Activated CD4-positive, alpha-beta T cell treated with anti-CD3 and anti-CD28 coated beads, Interleukin-2, amount 50 U/mL, for 48 hours (primary cell): ENCODE measurements at regions not wholly inside any gene's neighbourhood (a gene's known extent, or its start where the extent isn't known, plus 50 kb on each side); places are given as distances from the start of the nearest gene placed in this dataset.
"Not testable (repeated sequence)": the region's sequence is repeated elsewhere in the genome, so short reads cannot be mapped to it uniquely, and the experiment has no call there.

Experiments
- DNase-seq, 2 experiments: peaks; one replicate each; pipeline ENCODE4 v3.0.0-alpha.2; 2020

GRCh38 chr15:44817797-44818196 is 81.5 kb downstream of the TRIM69 start:
- not testable (repeated sequence) for DNase-seq

DNA sequence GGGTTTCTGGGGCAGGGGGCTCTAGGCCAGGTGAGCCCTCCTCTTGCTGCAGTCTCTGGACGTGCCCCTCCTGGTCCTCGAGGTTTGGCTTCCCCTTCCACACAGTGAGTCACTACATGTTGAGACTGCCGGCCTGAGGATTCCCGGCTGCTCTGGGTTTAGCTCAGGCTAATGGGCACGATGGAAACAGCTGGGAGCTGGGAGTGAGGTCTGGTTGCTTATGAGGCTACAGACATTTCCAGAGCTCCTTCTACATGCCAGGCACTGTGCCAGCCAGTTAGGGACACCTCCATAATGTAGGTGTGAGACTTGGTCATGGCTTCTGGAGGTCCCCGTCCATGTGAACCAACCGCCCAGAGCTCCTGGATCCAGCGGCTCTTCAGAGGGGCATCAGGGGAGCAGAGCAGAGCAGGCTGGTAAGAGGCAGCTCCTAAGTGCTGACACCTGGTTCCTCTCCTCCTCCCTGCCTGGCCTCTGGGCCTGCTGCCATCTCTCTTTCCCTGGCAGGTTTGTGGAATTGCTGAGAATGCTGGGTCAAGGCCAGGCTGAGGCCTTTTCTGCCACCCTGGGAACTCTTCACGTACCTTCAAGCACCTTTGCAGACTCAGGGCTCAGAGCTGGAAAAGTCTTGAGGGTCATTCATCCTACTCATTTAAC is 83.1 kb downstream of the TRIM69 start:
- not testable (repeated sequence) for DNase-seq

- not testable (repeated sequence) for DNase-seq
These were observed 84.2 kb downstream of the TRIM69 start for GRCh38 chr15:44820535-44820934.

DNA sequence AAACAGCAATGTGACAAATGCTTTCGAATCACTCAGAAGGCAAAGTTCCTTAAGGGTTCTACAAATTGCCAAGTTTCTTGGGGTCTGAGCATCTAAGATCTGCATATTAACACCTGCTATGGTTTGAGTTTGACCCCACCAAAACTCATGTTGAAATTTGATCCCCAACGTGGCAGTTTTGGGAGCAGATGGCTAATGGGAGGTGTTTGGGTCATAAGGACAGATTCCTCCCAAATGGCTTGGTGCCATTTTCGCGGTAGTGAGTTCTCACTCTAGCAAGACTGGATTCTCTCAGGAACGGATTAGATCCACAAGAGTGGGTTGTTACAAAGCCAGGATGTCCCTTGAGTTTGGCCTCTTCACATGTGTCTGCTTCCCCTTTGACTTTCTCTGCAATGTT is 84.6 kb downstream of the TRIM69 start:
- not testable (repeated sequence) for DNase-seq

- DNase-seq, result not testable (repeated sequence)
These were observed 88.2 kb downstream of the TRIM69 start for GRCh38 chr15:44824277-44825145.

GRCh38 chr15:44826583-44826982 is 90.3 kb downstream of the TRIM69 start:
- DNase-seq, result not testable (repeated sequence)

GRCh38 chr15:44828229-44828914 is 92.0 kb downstream of the TRIM69 start:
- DNase-seq, result not testable (repeated sequence)

- DNase-seq, result not testable (repeated sequence)
These were observed 92.8 kb downstream of the TRIM69 start for GRCh38 chr15:44829150-44829549.

GRCh38 chr15:44830692-44831408 is 94.5 kb downstream of the TRIM69 start:
- peak; percentile 8 to 28 for DNase-seq

- not testable (repeated sequence) for DNase-seq
These were observed 95.0 kb downstream of the TRIM69 start for GRCh38 chr15:44831409-44831741.

- not testable (repeated sequence) for DNase-seq
These were observed 95.8 kb downstream of the TRIM69 start for GRCh38 chr15:44832133-44832532.

DNA sequence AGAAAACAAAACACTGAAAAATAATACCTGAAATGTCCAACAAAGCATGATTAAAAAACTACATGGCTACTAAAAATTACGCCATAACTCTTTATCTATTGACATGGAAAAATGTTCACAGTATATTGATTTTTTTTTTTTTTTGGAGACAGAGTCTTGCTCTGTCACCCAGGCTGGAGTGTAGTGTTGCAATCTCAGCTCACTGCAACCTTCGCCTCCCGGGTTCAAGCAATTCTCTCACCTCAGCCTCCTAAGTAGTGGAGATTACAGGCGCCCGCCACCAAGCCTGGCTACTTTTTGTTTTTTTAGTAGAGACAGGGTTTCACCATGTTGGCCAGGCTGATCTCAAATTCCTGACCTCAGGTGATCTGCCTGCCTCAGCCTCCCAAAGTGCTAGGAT is 96.8 kb downstream of the TRIM69 start:
- not testable (repeated sequence) for DNase-seq

DNA sequence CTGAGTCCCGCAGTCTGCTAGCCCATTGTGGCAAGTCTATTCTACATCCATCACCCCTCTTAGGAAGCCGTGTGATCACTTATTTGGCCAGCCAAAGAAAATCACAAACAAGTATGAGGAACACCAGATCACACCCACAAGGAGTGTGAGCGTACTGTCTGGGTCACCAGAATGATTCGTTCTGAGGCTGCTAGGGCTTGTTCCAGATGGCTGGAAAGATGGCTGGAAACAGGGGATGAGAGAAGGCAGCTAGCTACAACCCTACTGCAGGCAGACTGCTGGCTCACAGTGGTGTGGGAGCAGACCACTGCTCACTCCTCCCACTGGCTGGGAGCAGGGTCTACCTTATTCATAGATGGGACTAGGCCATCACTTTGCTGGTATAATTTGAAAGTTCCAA is 97.4 kb downstream of the TRIM69 start:
- DNase-seq, result not testable (repeated sequence)

DNA sequence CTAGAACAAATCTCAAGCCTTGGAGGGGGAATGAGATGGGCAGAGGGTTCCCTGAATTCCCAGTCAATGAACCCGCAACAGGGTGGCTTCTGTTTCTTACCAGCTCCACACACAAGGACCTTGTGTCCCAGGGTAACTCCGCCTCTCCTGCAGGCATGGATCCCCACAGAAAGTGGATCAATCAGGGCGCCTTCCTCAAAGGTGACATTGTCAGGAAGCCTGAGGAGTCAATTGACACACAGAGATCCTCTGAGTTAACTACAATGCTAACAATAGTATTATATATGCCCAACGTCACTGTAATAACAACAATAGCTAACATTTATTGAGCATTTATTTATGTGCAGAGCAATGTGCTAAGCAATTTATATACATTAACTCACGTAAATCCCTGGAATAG is 98.8 kb downstream of the TRIM69 start:
- not testable (repeated sequence) for DNase-seq

GRCh38 chr15:44836094-44836493 is 99.8 kb downstream of the TRIM69 start:
- DNase-seq, result no peak

- not testable (repeated sequence) for DNase-seq
These were observed 102.6 kb downstream of the TRIM69 start for GRCh38 chr15:44838929-44839328.

GRCh38 chr15:44841762-44842161 is 105.4 kb downstream of the TRIM69 start:
- not testable (repeated sequence) for DNase-seq

DNA sequence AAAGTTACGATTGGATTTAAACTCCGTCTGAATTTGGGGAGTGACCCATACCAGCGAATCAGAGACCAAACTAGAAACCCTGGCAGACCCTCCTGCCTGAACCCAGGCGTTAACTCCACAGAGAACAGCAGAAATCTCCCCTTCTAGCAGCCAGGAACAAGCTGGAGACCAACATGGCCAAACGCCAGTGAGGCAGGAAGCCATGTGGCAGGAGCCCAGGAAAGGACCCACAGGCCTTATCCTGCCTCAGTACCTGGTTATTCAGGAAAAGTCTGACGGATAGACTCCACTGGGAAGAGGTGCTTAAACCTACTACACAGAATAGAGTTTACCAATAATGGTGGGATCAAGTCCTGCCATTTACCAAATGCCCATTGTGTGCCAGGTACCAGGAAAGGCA is 106.6 kb downstream of the TRIM69 start:
- not testable (repeated sequence) for DNase-seq

DNA sequence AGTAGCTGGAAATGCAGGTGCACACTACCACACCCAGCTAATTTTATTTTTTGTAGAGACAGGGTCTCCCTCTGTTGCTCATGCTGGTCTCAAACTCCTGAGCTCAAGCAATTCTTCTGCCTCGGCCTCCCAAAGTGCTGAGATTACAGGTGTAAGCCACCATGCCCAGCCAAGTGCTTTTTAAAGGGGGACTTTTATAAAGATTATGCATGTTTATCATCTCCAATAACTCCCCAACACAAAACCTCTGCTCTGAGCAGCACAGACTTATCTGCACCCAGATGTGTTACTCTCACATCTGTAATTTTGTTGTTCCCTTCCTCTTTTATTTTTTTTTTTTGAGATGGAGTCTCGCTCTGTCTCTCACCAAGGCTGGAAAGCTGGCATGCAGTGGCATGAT is 108.6 kb downstream of the TRIM69 start:
- not testable (repeated sequence) for DNase-seq

DNA sequence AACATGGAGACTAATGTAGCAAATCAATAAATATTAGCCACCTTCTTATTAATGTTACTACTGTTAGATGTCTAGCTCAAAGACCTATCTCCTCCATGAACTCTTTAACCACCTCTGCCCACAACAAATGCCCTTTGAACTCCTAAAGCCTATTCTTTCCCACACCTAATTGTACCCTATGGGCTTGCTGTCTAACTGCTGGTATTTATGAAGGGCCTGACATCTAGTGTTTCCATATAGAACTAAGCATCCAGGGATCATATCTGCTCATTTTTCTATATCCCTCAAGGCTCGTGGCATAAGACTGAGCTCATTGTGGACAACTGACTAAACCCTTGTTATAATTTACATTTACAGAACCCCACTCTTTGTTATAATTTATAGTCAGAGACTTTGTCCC is 109.8 kb downstream of the TRIM69 start:
- DNase-seq, result not testable (repeated sequence)

- DNase-seq, result not testable (repeated sequence)
These were observed 108.9 kb upstream of the TERB2 start for GRCh38 chr15:44847555-44847954.

DNA sequence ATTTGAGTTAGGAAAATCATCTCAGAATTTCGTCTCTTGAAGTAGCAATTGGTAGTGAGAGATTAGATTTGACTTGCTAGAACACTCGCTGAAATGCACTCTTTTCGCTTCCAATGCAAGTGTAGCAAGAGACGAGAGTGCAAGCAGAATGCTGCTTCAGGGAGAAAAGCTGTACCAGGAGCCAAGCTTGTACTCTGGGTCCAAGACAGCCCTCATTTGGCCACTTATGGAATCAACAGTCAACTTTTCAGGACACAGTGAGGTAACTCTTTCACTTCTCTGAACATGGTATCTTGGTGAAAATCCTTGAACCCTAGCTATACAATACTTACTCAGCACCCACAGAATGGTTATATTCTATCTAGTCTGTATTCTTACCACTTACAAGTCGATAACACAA is 107.6 kb upstream of the TERB2 start:
- DNase-seq, result not testable (repeated sequence)
